Peyer's patch (tissue), 4 donors: ENCODE measurements at regions not wholly inside any gene's neighbourhood (a gene's known extent, or its start where the extent isn't known, plus 50 kb on each side); places are given as distances from the start of the nearest gene placed in this dataset.
"Not testable (repeated sequence)": the region's sequence is repeated elsewhere in the genome, so short reads cannot be mapped to it uniquely, and the experiment has no call there.

Source experiments
- DNase-seq, 3 donors: peaks; one replicate each; pipeline ENCODE4 v3.0.0-alpha.2; 2017 to 2019
- H3K27ac ChIP-seq, 4 donors: fragments of 200-600 bp; sonication (generic); one replicate each; pipeline ENCODE4 v1.5.1; 2016 to 2019
- H3K27me3 ChIP-seq, 2 donors: fragments of 200-600 bp; sonication (generic); one replicate each; pipeline ENCODE4 v1.5.1; 2019
- H3K36me3 ChIP-seq, 3 donors: fragments of 200-600 bp; sonication (generic); one replicate each; pipeline ENCODE4 v1.5.1; 2016 to 2019
- H3K4me1 ChIP-seq, 4 donors: fragments of 200-600 bp; sonication (generic); one replicate each; pipeline ENCODE4 v1.5.1; 2016 to 2019
- H3K4me3 ChIP-seq, 4 donors: fragments of 200-600 bp; sonication (generic); 1 replicate in 3 of 4; 2 replicates in 1 of 4; pipeline ENCODE4 v1.5.1; 2016 to 2019; ENCODE audit warnings: mild to moderate bottlenecking in 1 of 4
- H3K9me3 ChIP-seq, 4 donors: fragments of 200-600 bp; sonication (generic); one replicate each; pipeline ENCODE4 v1.5.1; 2016 to 2019; ENCODE audit warnings: mild to moderate bottlenecking in 1 of 4
- POLR2A ChIP-seq, 2 donors: fragments of 450-650 bp; IDR thresholded peaks; one replicate each; pipeline ENCODE4 v1.5.1; 2017; ENCODE audit warnings: antibody characterized with exemption in 2 of 2, mild to moderate bottlenecking in 2 of 2, moderate library complexity in 2 of 2
- TF ChIP-seq, protein P1 (sequence below), 6 experiments: fragments of 450-650 bp in 4 of 6; fragments of 200-600 bp in 2 of 6; sonication (generic) in 1 of 6; IDR thresholded peaks; one replicate each; pipeline ENCODE4 v1.5.1; 2017 to 2019; ENCODE audit warnings: antibody characterized with exemption in 6 of 6, mild to moderate bottlenecking in 3 of 6, moderate library complexity in 1 of 6

DNA sequence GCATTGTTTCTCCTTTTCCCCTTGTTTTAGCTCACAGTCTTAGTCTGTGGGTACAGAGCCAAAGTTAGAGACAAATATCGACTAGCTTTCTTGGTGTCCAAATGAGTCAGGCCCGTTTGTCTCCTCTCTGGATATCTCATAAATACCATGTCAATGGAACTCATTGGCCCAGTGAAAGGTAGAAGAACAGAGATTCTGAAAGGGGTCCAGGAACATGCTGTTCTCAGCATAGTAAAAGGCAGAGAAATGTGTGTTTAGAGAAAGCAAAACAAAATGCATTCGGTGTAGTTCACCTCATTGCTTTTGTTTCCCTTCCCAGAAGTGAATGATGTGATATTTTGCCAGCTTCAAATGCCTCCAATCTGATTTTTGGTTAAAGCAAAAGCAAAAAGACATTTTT lies 238.6 kb upstream of the SLC8A1 start:
- no peak for TF ChIP-seq POLR2A (IDR thresholded peaks at IDR 0.05)
- TF ChIP-seq, protein P1, sequence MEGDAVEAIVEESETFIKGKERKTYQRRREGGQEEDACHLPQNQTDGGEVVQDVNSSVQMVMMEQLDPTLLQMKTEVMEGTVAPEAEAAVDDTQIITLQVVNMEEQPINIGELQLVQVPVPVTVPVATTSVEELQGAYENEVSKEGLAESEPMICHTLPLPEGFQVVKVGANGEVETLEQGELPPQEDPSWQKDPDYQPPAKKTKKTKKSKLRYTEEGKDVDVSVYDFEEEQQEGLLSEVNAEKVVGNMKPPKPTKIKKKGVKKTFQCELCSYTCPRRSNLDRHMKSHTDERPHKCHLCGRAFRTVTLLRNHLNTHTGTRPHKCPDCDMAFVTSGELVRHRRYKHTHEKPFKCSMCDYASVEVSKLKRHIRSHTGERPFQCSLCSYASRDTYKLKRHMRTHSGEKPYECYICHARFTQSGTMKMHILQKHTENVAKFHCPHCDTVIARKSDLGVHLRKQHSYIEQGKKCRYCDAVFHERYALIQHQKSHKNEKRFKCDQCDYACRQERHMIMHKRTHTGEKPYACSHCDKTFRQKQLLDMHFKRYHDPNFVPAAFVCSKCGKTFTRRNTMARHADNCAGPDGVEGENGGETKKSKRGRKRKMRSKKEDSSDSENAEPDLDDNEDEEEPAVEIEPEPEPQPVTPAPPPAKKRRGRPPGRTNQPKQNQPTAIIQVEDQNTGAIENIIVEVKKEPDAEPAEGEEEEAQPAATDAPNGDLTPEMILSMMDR (IDR thresholded peaks at IDR 0.05): no peak
- Histone ChIP-seq H3K27ac (no peak overlapping the region), H3K9me3 (no peaks in the 10 kb centered on the region), H3K27me3 (no peaks in the 10 kb centered on the region), H3K4me1 (no peaks in the 10 kb centered on the region), H3K4me3 (no peak overlapping the region), H3K36me3 (no peaks in the 10 kb centered on the region)
- DNase-seq: no peak

DNA sequence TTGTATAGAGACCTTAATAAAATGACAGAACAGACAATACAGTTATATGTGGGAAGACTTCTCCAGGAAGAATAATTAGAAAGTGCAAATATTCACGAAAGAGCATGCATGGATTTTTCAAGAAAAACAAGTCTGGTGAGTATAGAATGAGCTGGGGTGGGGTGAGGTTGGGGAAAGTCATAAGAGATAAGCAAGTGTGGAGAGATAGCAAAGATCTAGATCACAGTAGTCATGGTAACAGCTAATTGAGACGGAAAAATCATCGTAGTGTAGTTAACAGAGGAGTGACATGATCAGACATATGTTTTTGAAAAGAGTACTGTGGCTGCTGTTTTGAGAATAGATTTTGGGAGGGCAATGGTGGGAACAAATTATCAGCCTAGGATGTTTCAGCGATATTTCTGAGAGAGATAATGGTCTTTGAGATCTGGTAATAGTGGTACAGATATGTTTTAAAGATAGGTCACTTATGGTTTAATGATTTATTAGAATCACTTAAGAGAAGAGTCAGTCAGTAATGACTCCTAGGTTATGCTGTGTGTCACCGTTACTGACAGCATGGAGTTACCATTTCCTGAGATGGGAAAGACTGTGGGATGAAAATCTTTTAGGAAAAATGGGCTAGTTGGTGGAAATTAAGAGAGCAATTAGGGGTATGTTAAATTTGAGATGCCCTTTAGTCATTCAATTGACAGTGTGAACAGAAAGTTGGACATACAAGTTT lies 248.5 kb upstream of the SLC8A1 start:
- no peak for TF ChIP-seq POLR2A (IDR thresholded peaks at IDR 0.05)
- TF ChIP-seq, protein P1 (IDR thresholded peaks at IDR 0.05): no peak
- no peak overlapping the region for H3K4me3 ChIP-seq
- H3K4me1 ChIP-seq: no peaks in the 10 kb centered on the region
- H3K9me3 ChIP-seq: no peaks in the 10 kb centered on the region
- no peak overlapping the region for H3K27ac ChIP-seq
- H3K27me3 ChIP-seq: no peaks in the 10 kb centered on the region
- no peak for DNase-seq
- no peaks in the 10 kb centered on the region for H3K36me3 ChIP-seq

DNA sequence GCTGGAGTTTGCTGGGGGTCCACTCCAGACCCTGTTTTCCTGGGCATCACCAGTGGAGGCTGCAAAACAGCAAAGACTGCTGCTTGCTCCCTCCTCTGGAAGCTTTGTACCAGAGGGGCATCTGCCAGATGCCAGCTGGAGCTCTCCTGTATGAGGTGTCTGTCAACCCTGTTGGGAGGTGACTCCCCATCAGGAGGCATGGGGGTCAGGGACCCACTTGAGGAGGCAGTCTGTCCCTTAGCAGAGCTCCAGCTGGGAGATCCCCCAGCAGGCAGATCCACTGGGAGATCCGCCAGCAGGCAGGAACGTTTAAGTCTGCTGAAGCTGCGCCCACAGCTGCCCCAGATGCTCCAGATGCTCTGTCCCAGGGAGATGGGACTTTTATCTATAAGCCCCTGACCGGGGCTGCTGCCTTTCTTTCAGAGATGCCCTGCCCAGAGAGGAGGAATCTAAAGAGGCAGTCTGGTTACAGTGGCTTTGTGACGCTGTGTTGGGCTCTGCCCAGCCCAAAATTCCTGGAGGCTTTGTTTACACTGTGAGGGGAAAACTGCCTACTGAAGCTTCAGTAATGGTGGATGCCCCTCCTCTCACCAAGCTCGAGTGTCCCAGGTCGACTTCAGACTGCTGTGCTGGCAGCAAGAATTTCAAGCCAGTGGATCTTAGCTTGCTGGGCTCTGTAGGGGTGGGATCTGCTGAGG lies 260.5 kb upstream of the SLC8A1 start:
- not testable (repeated sequence) for H3K4me3 ChIP-seq, DNase-seq, H3K4me1 ChIP-seq, H3K27ac ChIP-seq, H3K27me3 ChIP-seq, H3K36me3 ChIP-seq, H3K9me3 ChIP-seq

DNA sequence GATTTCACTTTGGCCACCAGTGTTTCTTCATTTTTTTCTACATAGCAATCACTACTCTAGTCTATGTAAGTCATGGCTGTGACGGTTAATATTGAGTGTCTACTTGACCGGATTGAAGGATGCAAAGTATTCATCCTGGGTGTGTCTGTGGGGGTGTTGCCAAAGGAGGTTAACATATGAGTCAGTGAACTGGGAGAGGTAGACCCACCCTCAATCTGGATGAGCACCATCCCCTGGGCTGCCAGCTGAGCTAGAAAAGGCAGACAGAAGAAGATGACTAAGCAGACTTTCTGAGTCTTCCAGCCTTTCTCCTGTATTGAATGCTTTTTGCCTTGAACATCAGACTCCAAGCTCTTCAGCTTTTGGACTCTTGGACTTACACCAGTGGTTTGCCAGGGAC lies 265.0 kb upstream of the SLC8A1 start:
- TF ChIP-seq, protein P1 (IDR thresholded peaks at IDR 0.05): no peak
- TF ChIP-seq POLR2A (IDR thresholded peaks at IDR 0.05): no peak
- no peaks in the 10 kb centered on the region for H3K4me1 ChIP-seq
- no peaks in the 10 kb centered on the region for H3K27me3 ChIP-seq
- no peak for DNase-seq
- no peak overlapping the region for H3K27ac ChIP-seq
- H3K9me3 ChIP-seq: no peaks in the 10 kb centered on the region
- H3K4me3 ChIP-seq: no peak overlapping the region
- H3K36me3 ChIP-seq: no peaks in the 10 kb centered on the region

- Histone ChIP-seq H3K27me3 (no peaks in the 10 kb centered on the region), H3K36me3 (no peaks in the 10 kb centered on the region), H3K4me3 (no peak overlapping the region), H3K9me3 (no peaks in the 10 kb centered on the region), H3K4me1 (no peaks in the 10 kb centered on the region), H3K27ac (no peak overlapping the region)
- DNase-seq: no peak
- TF ChIP-seq, protein P1 (IDR thresholded peaks at IDR 0.05): no peak
- TF ChIP-seq POLR2A (IDR thresholded peaks at IDR 0.05): no peak
These were observed 267.5 kb upstream of the SLC8A1 start for GRCh38 chr2:40719414-40719813.

GRCh38 chr2:40721595-40721994 lies 269.7 kb upstream of the SLC8A1 start:
- DNase-seq: no peak
- Histone ChIP-seq H3K4me1 (no peaks in the 10 kb centered on the region), H3K27me3 (no peaks in the 10 kb centered on the region), H3K9me3 (no peaks in the 10 kb centered on the region), H3K27ac (no peak overlapping the region), H3K4me3 (no peak overlapping the region), H3K36me3 (no peaks in the 10 kb centered on the region)
- TF ChIP-seq POLR2A (IDR thresholded peaks at IDR 0.05): no peak
- TF ChIP-seq, protein P1 (IDR thresholded peaks at IDR 0.05): no peak
